Activated T-helper 1 cell treated with anti-CD3 and anti-CD28 coated beads, Interleukin-12 subunit alpha, Interleukin-12 subunit beta, Interleukin-2, Interleukin-4 antibody, amounts not matched to agents 30 ng/mL and 10 ng/mL and 1 ng/mL, durations not matched to agents 14 hours and 24 hours and 36 hours (primary cell): ENCODE measurements at regions not wholly inside any gene's neighbourhood (a gene's known extent, or its start where the extent isn't known, plus 50 kb on each side); places are given as distances from the start of the nearest gene placed in this dataset.

Experiments used
- DNase-seq: peaks from one replicate; pipeline ENCODE4 v3.0.0; 2021; ENCODE audit warnings: low spot score
- H3K27ac Mint-ChIP-seq: one replicate; pipeline ENCODE4 v1.8.0; 2021; ENCODE audit warnings: mild to moderate bottlenecking, mixed read lengths
- H3K27me3 Mint-ChIP-seq: one replicate; pipeline ENCODE4 v1.8.0; 2022; ENCODE audit warnings: mild to moderate bottlenecking, moderate library complexity, mixed read lengths; ENCODE audit not compliant: insufficient read depth
- H3K36me3 Mint-ChIP-seq: one replicate; pipeline ENCODE4 v1.8.0; 2021; ENCODE audit warnings: low read depth, mixed read lengths
- H3K4me1 Mint-ChIP-seq: one replicate; pipeline ENCODE4 v1.8.0; 2021; ENCODE audit warnings: low read depth, mixed read lengths
- H3K4me3 Mint-ChIP-seq: one replicate; pipeline ENCODE4 v1.8.0; 2021; ENCODE audit warnings: mild to moderate bottlenecking, moderate library complexity, mixed read lengths
- H3K9me3 Mint-ChIP-seq: one replicate; pipeline ENCODE4 v1.8.0; 2021; ENCODE audit warnings: mixed read lengths
- intact Hi-C: fragments of 100-400 bp; cut with micrococcal nuclease; formaldehyde crosslinking; loops from one replicate; pipeline ENCODE4 v1.15.1; 2024

GRCh38 chr2:176613323-176613987 is 344.2 kb downstream of the MTX2 start:
- intact Hi-C loops: no loop called here
- Mint-ChIP-seq H3K4me3 (no peak overlapping the region), H3K9me3 (no peaks in the 10 kb centered on the region), H3K36me3 (no peaks in the 10 kb centered on the region), H3K4me1 (no peaks in the 10 kb centered on the region), H3K27ac (no peak overlapping the region), H3K27me3 (peaks cover 10% of the 10 kb centered on the region)
- no peak for DNase-seq

- intact Hi-C loops: no loop called here
- no peak for DNase-seq
- Mint-ChIP-seq H3K36me3 (no peaks in the 10 kb centered on the region), H3K4me3 (no peak overlapping the region), H3K4me1 (no peaks in the 10 kb centered on the region), H3K27ac (no peak overlapping the region), H3K27me3 (peaks cover 10% of the 10 kb centered on the region), H3K9me3 (no peaks in the 10 kb centered on the region)
Measured at GRCh38 chr2:176614049-176614448, 344.8 kb downstream of the MTX2 start.

GRCh38 chr2:176614930-176615329 is 345.7 kb downstream of the MTX2 start:
- DNase-seq: no peak
- H3K9me3 Mint-ChIP-seq: no peaks in the 10 kb centered on the region
- H3K27ac Mint-ChIP-seq: no peak overlapping the region
- H3K36me3 Mint-ChIP-seq: no peaks in the 10 kb centered on the region
- intact Hi-C loops: no loop called here
- H3K27me3 Mint-ChIP-seq: peaks cover 10% of the 10 kb centered on the region
- H3K4me3 Mint-ChIP-seq: no peak overlapping the region
- H3K4me1 Mint-ChIP-seq: no peaks in the 10 kb centered on the region

GRCh38 chr2:176619504-176619903 is 350.3 kb downstream of the MTX2 start:
- no peak overlapping the region for H3K4me3 Mint-ChIP-seq
- H3K4me1 Mint-ChIP-seq: no peaks in the 10 kb centered on the region
- no peak for DNase-seq
- no peaks in the 10 kb centered on the region for H3K9me3 Mint-ChIP-seq
- intact Hi-C loops: no loop called here
- H3K27me3 Mint-ChIP-seq: peaks cover 8% of the 10 kb centered on the region
- no peak overlapping the region for H3K27ac Mint-ChIP-seq
- H3K36me3 Mint-ChIP-seq: no peaks in the 10 kb centered on the region

- Mint-ChIP-seq H3K4me3 (no peak overlapping the region), H3K27me3 (peaks cover 13% of the 10 kb centered on the region), H3K36me3 (no peaks in the 10 kb centered on the region), H3K4me1 (no peaks in the 10 kb centered on the region), H3K9me3 (no peaks in the 10 kb centered on the region), H3K27ac (no peak overlapping the region)
- intact Hi-C loops: no loop called here
- no peak for DNase-seq
Measured at GRCh38 chr2:176621350-176621749, 352.1 kb downstream of the MTX2 start.

GRCh38 chr2:176622792-176623191 is 353.6 kb downstream of the MTX2 start:
- no peaks in the 10 kb centered on the region for H3K4me1 Mint-ChIP-seq
- H3K27me3 Mint-ChIP-seq: peaks cover 14% of the 10 kb centered on the region
- no peak overlapping the region for H3K27ac Mint-ChIP-seq
- DNase-seq: no peak
- H3K36me3 Mint-ChIP-seq: no peaks in the 10 kb centered on the region
- no peaks in the 10 kb centered on the region for H3K9me3 Mint-ChIP-seq
- H3K4me3 Mint-ChIP-seq: no peak overlapping the region
- intact Hi-C loops: no loop called here

- intact Hi-C loops: no loop called here
- H3K27ac Mint-ChIP-seq: no peak overlapping the region
- H3K4me3 Mint-ChIP-seq: no peak overlapping the region
- H3K9me3 Mint-ChIP-seq: no peaks in the 10 kb centered on the region
- H3K4me1 Mint-ChIP-seq: no peaks in the 10 kb centered on the region
- no peak for DNase-seq
- H3K27me3 Mint-ChIP-seq: peaks cover 39% of the 10 kb centered on the region
- no peaks in the 10 kb centered on the region for H3K36me3 Mint-ChIP-seq
Measured at GRCh38 chr2:176626796-176627195, 357.6 kb downstream of the MTX2 start.

GRCh38 chr2:176628438-176628837 is 359.2 kb downstream of the MTX2 start:
- no peak overlapping the region for H3K27ac Mint-ChIP-seq
- no peak for DNase-seq
- peaks cover 44% of the 10 kb centered on the region for H3K27me3 Mint-ChIP-seq
- H3K9me3 Mint-ChIP-seq: no peaks in the 10 kb centered on the region
- intact Hi-C loops: no loop called here
- no peak overlapping the region for H3K4me3 Mint-ChIP-seq
- no peaks in the 10 kb centered on the region for H3K4me1 Mint-ChIP-seq
- no peaks in the 10 kb centered on the region for H3K36me3 Mint-ChIP-seq

GRCh38 chr2:176633754-176634153 is 364.5 kb downstream of the MTX2 start:
- no peaks in the 10 kb centered on the region for H3K9me3 Mint-ChIP-seq
- no peak for DNase-seq
- peaks cover 6% of the 10 kb centered on the region for H3K4me1 Mint-ChIP-seq
- H3K27ac Mint-ChIP-seq: no peak overlapping the region
- intact Hi-C loops: loop anchor here (10.0 kb wide), 2 partner anchors 569 to 939 kb away; no protein-coding TSS in a partner anchor
- peaks cover 57% of the 10 kb centered on the region for H3K27me3 Mint-ChIP-seq
- H3K4me3 Mint-ChIP-seq: no peak overlapping the region
- no peaks in the 10 kb centered on the region for H3K36me3 Mint-ChIP-seq

- DNase-seq: no peak
- H3K9me3 Mint-ChIP-seq: no peaks in the 10 kb centered on the region
- H3K27me3 Mint-ChIP-seq: peaks cover 59% of the 10 kb centered on the region
- H3K36me3 Mint-ChIP-seq: no peaks in the 10 kb centered on the region
- intact Hi-C loops: loop anchor here (5.0 to 10.0 kb wide), 6 partner anchors 84 to 1269 kb away; partner anchors contain the start of gene HOXD1
- no peak overlapping the region for H3K4me3 Mint-ChIP-seq
- no peak overlapping the region for H3K27ac Mint-ChIP-seq
- peaks cover 6% of the 10 kb centered on the region for H3K4me1 Mint-ChIP-seq
Measured at GRCh38 chr2:176636401-176636800, 367.2 kb downstream of the MTX2 start.

- H3K27me3 Mint-ChIP-seq: peaks cover 64% of the 10 kb centered on the region
- intact Hi-C loops: loop anchor here (5.0 to 10.0 kb wide), 6 partner anchors 85 to 1270 kb away; partner anchors contain the start of gene HOXD1
- no peak overlapping the region for H3K27ac Mint-ChIP-seq
- H3K4me3 Mint-ChIP-seq: peak overlapping the region; percentile 65
- no peaks in the 10 kb centered on the region for H3K36me3 Mint-ChIP-seq
- H3K4me1 Mint-ChIP-seq: peaks cover 6% of the 10 kb centered on the region
- DNase-seq: no peak
- H3K9me3 Mint-ChIP-seq: no peaks in the 10 kb centered on the region
Measured at GRCh38 chr2:176637142-176637485, 367.9 kb downstream of the MTX2 start.

- Mint-ChIP-seq H3K27ac (no peak overlapping the region), H3K27me3 (peaks cover 68% of the 10 kb centered on the region), H3K4me1 (peaks cover 6% of the 10 kb centered on the region), H3K9me3 (no peaks in the 10 kb centered on the region), H3K4me3 (peak overlapping the region; percentile 65), H3K36me3 (no peaks in the 10 kb centered on the region)
- intact Hi-C loops: loop anchor here (1.0 to 10.0 kb wide), 9 partner anchors 85 to 1270 kb away; partner anchors contain the start of gene HOXD1
- DNase-seq: no peak
Measured at GRCh38 chr2:176637486-176638166, 368.4 kb downstream of the MTX2 start.

- H3K27ac Mint-ChIP-seq: no peak overlapping the region
- no peaks in the 10 kb centered on the region for H3K9me3 Mint-ChIP-seq
- H3K27me3 Mint-ChIP-seq: peaks cover 72% of the 10 kb centered on the region
- peak overlapping the region; percentile 58 for H3K4me3 Mint-ChIP-seq
- H3K4me1 Mint-ChIP-seq: peaks cover 6% of the 10 kb centered on the region
- peak; percentile 28 for DNase-seq
- intact Hi-C loops: loop anchor here (1.0 to 10.0 kb wide), 9 partner anchors 86 to 1271 kb away; partner anchors contain the start of gene HOXD1
- no peaks in the 10 kb centered on the region for H3K36me3 Mint-ChIP-seq
Measured at GRCh38 chr2:176638167-176639015, 369.1 kb downstream of the MTX2 start.
